ENCODE measurements at regions not wholly inside any gene's neighbourhood (a gene's known extent, or its start where the extent isn't known, plus 50 kb on each side); places are given as distances from the start of the nearest gene placed in this dataset.

GRCh38 chr2:64828261-64828660 lies 160.9 kb upstream of the SLC1A4 start:
- TF ChIP-seq POLR2A (IDR thresholded peaks at IDR 0.05) = no peak
- TF ChIP-seq, protein P1, sequence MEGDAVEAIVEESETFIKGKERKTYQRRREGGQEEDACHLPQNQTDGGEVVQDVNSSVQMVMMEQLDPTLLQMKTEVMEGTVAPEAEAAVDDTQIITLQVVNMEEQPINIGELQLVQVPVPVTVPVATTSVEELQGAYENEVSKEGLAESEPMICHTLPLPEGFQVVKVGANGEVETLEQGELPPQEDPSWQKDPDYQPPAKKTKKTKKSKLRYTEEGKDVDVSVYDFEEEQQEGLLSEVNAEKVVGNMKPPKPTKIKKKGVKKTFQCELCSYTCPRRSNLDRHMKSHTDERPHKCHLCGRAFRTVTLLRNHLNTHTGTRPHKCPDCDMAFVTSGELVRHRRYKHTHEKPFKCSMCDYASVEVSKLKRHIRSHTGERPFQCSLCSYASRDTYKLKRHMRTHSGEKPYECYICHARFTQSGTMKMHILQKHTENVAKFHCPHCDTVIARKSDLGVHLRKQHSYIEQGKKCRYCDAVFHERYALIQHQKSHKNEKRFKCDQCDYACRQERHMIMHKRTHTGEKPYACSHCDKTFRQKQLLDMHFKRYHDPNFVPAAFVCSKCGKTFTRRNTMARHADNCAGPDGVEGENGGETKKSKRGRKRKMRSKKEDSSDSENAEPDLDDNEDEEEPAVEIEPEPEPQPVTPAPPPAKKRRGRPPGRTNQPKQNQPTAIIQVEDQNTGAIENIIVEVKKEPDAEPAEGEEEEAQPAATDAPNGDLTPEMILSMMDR (IDR thresholded peaks at IDR 0.05) = no peak
